Smooth muscle cell (in vitro differentiated cells): ENCODE measurements at regions not wholly inside any gene's neighbourhood (a gene's known extent, or its start where the extent isn't known, plus 50 kb on each side); places are given as distances from the start of the nearest gene placed in this dataset.

Source experiments
- DNase-seq: peaks from one replicate; lab custom pipeline; 2025; ENCODE audit not compliant: unreplicated experiment; lab: John Stamatoyannopoulos, UW
- H2AFZ ChIP-seq: fragments of 200-600 bp; sonication (generic); 2 replicates; pipeline ENCODE4 v1.6.0; 2016; ENCODE audit warnings: antibody characterized with exemption, low read depth, mild to moderate bottlenecking
- H3F3A ChIP-seq: fragments of 200-600 bp; sonication (generic); 2 replicates; pipeline ENCODE4 v1.6.0; 2017; ENCODE audit warnings: antibody characterized with exemption, low read depth
- H3K27ac ChIP-seq: fragments of 200-600 bp; sonication (generic); 2 replicates; pipeline ENCODE4 v1.5.1; 2016; ENCODE audit warnings: low read depth, mild to moderate bottlenecking
- H3K27me3 ChIP-seq: fragments of 200-600 bp; sonication (generic); 2 replicates; pipeline ENCODE4 v1.6.1; 2016; ENCODE audit warnings: low read depth, mild to moderate bottlenecking
- H3K36me3 ChIP-seq: fragments of 200-600 bp; sonication (generic); 2 replicates; pipeline ENCODE4 v1.5.1; 2016; ENCODE audit warnings: low read depth
- H3K4me1 ChIP-seq: fragments of 200-600 bp; sonication (generic); 2 replicates; pipeline ENCODE4 v1.5.1; 2016; ENCODE audit warnings: low read depth
- H3K4me2 ChIP-seq: fragments of 200-600 bp; sonication (generic); 2 replicates; pipeline ENCODE4 v1.6.0; 2016; ENCODE audit warnings: mild to moderate bottlenecking
- H3K4me3 ChIP-seq: fragments of 200-600 bp; sonication (generic); 2 replicates; pipeline ENCODE4 v1.5.1; 2016; ENCODE audit warnings: mild to moderate bottlenecking
- H3K79me2 ChIP-seq: fragments of 200-600 bp; sonication (generic); 2 replicates; pipeline ENCODE4 v1.6.0; 2016; ENCODE audit warnings: low read depth, mild to moderate bottlenecking
- H3K9ac ChIP-seq: fragments of 200-600 bp; sonication (generic); 2 replicates; pipeline ENCODE4 v1.6.0; 2016; ENCODE audit warnings: low read depth
- H3K9me3 ChIP-seq: fragments of 200-600 bp; sonication (generic); replicated peaks from 2 replicates; pipeline ENCODE4 v1.5.1; 2016; ENCODE audit warnings: low read depth
- H4K20me1 ChIP-seq: fragments of 200-600 bp; sonication (generic); 2 replicates; pipeline ENCODE4 v1.6.0; 2016; ENCODE audit warnings: low read depth
- CTCF ChIP-seq: fragments of 200-600 bp; sonication (generic); IDR thresholded peaks from 2 replicates; pipeline ENCODE4 v1.5.1; 2017; ENCODE audit warnings: borderline replicate concordance, mild to moderate bottlenecking, antibody characterized with exemption; ENCODE audit not compliant: insufficient read depth, poor library complexity, severe bottlenecking
- WGBS: methylation state at CpG from one replicate; pipeline ENCODE4 v1.1.7; 2016; ENCODE audit warnings: low lambda C conversion rate; 5-methylcytosine and 5-hydroxymethylcytosine counted together

DNA sequence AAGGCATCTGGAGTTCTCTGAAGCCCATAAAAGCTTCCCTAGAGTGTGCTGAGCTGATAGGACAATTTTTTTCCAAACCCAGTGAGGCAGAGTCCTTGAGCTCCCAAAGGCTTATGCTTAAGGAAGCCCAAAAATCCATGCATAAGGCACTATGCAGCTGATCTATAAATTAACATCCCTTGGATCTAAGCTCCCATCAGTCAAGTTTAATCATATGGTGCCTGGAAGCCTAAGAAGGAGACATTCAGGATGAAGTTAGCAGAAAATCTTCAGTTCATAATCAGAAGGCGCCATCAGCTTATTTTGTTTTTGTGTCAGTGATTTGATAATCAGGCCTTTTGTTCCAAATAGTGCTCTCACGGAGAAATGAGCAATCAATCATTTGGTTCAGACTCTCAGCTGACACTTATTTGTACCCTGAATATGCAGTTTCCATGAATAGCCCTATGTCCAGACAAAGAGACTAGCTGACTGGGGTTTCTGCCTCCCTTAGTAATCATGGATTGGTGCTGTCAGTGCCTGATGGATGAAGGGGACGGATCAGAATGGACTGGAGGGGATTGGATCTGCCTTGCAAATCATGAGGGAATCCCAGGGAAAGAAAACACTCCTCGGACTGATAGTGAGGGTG, 464.8 kb upstream of the RGPD4 start:
- no peaks in the 10 kb centered on the region for H3K36me3 ChIP-seq
- H3F3A ChIP-seq, result no peaks in the 10 kb centered on the region
- H3K79me2 ChIP-seq, result no peaks in the 10 kb centered on the region
- H3K9ac ChIP-seq, result no peak overlapping the region
- H3K4me1 ChIP-seq, result peaks cover 8% of the 10 kb centered on the region
- 43% methylated on average over 4 of the region's 4 CpGs for WGBS
- no peaks in the 10 kb centered on the region for H3K9me3 ChIP-seq
- DNase-seq, result no peak
- no peaks in the 10 kb centered on the region for H3K27me3 ChIP-seq
- H3K4me2 ChIP-seq, result no peak overlapping the region
- H2AFZ ChIP-seq, result no peak overlapping the region
- no peak for TF ChIP-seq CTCF
- H3K4me3 ChIP-seq, result no peak overlapping the region
- H4K20me1 ChIP-seq, result no peaks in the 10 kb centered on the region
- H3K27ac ChIP-seq, result no peak overlapping the region

DNA sequence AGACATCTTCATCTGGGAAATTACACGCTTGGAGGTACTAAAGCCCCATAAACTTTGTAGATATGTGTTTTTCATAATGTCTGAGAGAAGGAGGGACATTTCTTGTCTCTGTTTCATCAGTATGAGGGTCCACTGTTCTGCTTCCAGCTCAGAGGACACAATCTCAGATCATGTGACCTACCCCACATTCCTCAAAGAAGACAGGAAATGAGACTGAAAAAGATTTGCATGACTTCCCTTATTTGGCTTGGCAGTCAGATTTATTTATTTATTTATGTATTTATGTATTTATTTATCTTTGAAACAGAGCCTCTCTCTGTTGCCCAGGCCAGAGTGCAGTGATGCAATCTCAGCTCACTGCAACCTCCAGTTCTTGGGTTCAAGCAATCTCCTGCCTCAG, 463.7 kb upstream of the RGPD4 start:
- H3K27me3 ChIP-seq, result no peaks in the 10 kb centered on the region
- 80% methylated on average over 1 of the region's 1 CpG for WGBS
- no peaks in the 10 kb centered on the region for H3K9me3 ChIP-seq
- H3F3A ChIP-seq, result no peaks in the 10 kb centered on the region
- H4K20me1 ChIP-seq, result no peaks in the 10 kb centered on the region
- H3K79me2 ChIP-seq, result no peaks in the 10 kb centered on the region
- no peak for TF ChIP-seq CTCF
- H3K27ac ChIP-seq, result no peak overlapping the region
- H3K36me3 ChIP-seq, result no peaks in the 10 kb centered on the region
- H3K4me2 ChIP-seq, result no peak overlapping the region
- H3K4me3 ChIP-seq, result no peak overlapping the region
- no peak for DNase-seq
- H3K9ac ChIP-seq, result no peak overlapping the region
- no peak overlapping the region for H2AFZ ChIP-seq
- peaks cover 8% of the 10 kb centered on the region for H3K4me1 ChIP-seq

DNA sequence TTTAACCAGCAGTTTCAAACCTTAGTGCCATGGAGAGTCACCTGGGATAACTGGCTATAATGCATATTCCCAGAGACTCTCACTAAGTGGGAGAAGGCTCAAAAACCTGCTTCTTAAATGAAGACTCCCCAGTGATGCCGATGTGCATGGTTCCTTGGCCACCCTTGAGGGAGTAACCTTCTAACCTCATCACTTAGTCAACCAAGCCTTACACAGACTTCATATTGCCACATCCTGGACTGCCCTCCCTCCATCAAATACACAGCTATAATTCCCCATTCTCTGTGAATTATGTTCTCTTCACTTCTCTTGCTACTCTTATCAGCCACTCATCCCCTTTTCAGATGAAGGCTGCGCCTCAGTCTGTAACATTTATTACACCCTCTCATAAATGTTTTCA, 462.9 kb upstream of the RGPD4 start:
- Histone ChIP-seq H3K27ac (peak overlapping the region; percentile 54), H4K20me1 (no peaks in the 10 kb centered on the region), H3K4me1 (peaks cover under 1% of the 10 kb centered on the region), H3K4me2 (no peak overlapping the region), H3K9me3 (no peaks in the 10 kb centered on the region), H3K79me2 (no peaks in the 10 kb centered on the region), H2AFZ (no peak overlapping the region), H3K36me3 (no peaks in the 10 kb centered on the region), H3F3A (no peaks in the 10 kb centered on the region), H3K9ac (no peak overlapping the region), H3K4me3 (no peak overlapping the region), H3K27me3 (no peaks in the 10 kb centered on the region)
- TF ChIP-seq CTCF, result no peak
- DNase-seq, result no peak
- WGBS, result 91% methylated on average over 2 of the region's 2 CpGs

- peak overlapping the region; percentile 54 for H3K27ac ChIP-seq
- TF ChIP-seq CTCF, result no peak
- no peak for DNase-seq
Measured at GRCh38 chr2:107364361-107364950, 462.2 kb upstream of the RGPD4 start.

More at GRCh38 chr2:107364361-107364950, 462.2 kb upstream of the RGPD4 start:
- H3K27me3 ChIP-seq, result no peaks in the 10 kb centered on the region
- H3K4me3 ChIP-seq, result no peak overlapping the region
- H3F3A ChIP-seq, result no peaks in the 10 kb centered on the region
- no peaks in the 10 kb centered on the region for H3K4me1 ChIP-seq
- H4K20me1 ChIP-seq, result no peaks in the 10 kb centered on the region
- H3K9me3 ChIP-seq, result no peaks in the 10 kb centered on the region
- H3K9ac ChIP-seq, result no peak overlapping the region
- H3K36me3 ChIP-seq, result no peaks in the 10 kb centered on the region
- 94% methylated on average over 4 of the region's 4 CpGs for WGBS
- H3K79me2 ChIP-seq, result no peaks in the 10 kb centered on the region
- H3K4me2 ChIP-seq, result no peak overlapping the region
- no peak overlapping the region for H2AFZ ChIP-seq
